ENCODE measurements at regions not wholly inside any gene's neighbourhood (a gene's known extent, or its start where the extent isn't known, plus 50 kb on each side); places are given as distances from the start of the nearest gene placed in this dataset.
"Not testable (repeated sequence)": the region's sequence is repeated elsewhere in the genome, so short reads cannot be mapped to it uniquely, and the experiment has no call there.

DNA sequence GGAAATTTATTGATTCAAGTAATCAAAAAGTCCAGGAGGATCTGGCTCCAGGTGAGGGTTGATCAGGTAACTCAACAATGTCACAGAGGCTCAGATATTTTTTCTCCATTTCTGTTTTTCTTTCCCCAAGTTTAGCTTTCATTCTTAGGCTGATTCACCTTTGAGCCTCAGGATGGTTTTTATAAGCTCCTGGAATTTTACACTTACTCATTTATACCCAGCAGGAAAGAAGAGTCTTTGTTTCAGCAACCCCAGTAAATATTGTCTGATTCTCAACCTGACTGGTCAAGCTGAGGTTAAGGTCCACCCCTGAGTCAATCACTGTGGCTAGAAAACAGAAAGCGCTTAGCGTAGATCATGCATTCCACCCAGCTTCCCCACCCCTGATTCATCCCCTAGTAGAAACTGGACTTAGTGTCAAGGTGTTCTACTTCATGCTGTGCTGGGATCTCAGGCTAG, 500.6 kb downstream of the KIF4B start:
- DNase-seq: no peak

DNA sequence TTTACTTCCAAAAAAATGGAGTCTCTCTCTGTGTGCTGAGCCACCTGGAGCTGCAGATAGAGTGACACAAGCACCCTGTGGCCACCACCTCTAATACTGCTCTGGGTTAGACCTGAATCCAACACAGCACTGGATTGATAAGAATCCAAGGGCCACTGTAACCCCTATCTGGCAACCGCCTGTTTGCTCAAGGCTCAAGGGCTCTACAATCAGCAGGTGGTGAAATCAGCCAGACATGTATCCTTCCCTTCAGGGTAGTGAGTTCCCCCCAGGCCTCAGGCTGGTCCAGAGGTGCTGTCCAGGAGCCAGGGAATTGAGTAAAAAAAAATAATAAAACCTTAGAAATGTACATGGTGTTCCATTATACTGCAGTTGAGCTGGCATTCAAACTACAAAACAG, 509.0 kb downstream of the KIF4B start:
- DNase-seq: no peak

DNA sequence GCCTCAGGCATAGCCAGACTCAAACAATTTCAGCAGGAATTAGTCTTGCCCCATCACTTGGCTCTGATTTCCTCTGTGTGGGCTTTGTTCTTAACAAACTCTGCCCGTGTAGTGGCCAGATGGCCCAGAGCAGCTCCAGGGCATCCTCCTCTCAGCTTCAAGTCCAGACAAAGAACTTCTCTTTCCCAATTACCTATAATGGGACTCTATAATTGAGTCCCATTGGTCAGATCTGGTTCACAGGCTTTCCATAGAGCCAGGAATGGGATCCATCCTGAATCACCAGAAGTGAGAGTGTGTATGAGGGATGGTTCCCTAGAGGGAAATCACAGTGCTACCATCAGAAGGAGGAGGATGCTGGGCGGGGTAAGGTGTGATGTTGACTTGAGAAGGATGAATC, 515.8 kb downstream of the KIF4B start:
- no peak for DNase-seq

DNA sequence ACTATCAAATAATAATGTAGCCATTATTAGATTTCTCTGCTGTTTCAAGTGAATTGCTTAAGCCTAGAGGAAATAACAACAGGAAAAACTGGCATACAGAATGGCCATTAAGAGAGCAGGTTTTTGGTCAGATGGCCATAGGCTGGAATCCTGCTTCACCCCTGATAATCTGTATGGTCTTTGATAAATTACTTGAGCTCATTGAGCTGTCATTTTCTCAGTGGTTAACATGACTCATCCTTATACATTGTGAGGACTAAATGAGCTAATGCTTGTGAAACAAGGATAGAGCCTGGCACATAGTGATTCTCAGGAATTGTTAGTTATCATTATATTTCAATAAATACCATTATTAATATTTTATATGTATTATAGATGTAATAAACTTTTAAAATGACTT, 516.5 kb downstream of the KIF4B start:
- DNase-seq: no peak

DNA sequence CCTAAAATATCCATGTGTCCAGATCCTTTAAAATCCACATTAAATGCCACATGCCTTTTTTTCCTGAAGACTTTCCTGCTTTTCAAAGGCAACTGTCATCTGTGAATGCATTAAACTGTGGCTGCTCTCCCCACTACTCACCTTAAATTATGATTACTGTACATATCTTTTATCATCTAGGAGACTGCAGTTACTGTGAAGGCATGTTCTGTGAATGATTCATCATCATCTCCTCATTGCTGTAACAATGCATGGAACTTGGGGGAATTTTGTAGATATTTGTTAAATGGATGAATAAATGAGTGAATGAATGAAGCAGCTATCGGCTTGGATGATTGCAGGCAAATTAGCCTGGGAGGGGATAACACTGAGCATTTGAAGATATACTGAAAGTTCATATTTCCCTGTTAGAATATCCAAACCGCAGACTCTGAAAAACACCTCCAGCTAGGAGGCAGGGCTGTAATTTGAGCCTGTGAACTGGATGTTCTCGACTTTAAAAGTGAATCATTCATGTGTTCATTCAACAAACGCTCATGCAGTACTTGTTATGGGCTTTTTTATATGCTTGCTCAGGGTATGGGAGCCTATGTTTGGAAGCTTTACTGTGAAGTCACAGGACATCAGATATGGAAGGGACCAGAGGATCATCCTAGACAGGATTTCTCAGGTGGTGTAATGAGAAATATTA, 519.2 kb downstream of the KIF4B start:
- DNase-seq: no peak

DNA sequence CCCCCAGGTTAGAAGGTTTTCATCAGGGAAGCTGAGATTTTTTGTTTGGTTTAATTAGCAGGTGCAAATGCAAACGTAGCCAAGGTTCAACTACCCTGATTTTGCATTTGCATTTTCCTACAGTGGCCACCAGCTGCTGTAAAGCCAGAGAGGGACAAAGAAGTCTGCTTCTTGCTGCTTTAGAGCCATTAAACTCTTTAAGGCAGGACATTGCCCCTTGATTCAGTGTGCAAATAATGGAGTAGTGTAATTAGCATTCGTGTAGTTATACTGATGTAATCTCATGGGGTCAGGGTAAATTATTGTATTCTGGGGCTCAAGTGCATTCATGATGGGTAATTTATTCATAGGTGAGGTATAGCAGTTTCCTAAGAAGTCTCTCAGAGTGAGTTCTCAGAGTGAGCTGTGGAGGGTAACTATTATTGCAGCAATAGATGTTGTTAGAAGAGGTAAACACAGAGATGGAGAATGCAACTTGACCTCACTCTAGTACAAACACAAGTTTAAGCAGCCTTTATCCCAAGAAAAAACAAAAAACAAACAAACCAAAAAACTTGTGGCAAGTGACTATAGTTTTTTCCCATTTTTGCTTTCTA, 526.5 kb downstream of the KIF4B start:
- no peak for DNase-seq

DNA sequence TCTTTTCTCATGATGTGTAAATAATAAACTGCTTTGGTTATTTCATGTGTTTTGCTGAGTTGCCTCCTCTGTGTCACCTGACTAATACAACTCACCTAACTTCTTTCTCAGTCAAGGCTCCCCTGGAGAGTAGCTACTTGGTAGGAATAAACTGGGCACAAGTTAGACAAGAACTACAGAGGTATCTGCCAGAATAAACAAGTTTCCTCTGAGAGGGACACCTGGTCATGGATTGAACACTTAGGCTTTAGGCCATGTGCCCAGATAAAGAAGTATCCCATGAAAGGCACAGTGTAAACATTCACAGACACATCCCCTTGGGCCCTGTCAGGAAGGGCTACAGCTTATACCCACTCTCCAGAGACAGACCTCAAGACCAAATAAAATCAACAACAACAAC, 532.5 kb downstream of the KIF4B start:
- DNase-seq: no peak

DNA sequence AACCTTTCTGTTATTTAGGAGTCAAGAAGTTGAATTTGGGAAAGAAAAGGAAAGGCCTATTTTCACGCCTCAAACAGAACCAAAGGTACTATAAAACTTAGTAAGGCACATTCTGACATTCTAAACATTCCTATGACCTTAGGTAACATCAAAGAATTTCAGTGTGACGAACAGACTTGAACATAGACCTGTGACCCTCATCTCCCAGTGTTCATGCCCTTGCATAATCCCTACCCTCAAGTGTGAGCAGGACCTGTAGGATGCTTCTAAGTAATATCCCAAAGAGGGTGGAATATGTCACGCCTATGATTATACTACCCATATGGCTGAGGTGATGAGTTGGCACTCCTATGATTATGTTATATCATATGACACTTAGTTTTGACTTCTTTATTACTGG, 540.9 kb downstream of the KIF4B start:
- no peak for DNase-seq

DNA sequence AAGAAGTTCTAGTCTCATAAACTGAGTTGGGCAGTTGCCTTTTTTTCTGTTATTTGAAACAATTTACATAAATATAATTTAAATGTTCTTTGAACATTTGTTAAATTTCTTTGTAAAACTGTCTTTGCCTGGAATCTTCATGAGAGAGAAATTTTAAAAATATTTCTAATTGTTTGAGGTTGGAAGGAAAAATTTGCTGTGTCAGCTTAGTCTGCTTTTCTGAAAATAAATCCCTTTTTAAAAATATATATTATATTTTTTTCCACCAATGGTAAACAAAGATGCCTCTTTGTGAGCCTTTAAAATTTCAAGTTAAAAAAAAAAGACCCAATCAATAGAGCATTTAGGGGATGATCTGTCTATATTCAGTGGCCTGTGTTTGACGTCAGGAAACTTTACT, 542.7 kb downstream of the KIF4B start:
- no peak for DNase-seq

DNA sequence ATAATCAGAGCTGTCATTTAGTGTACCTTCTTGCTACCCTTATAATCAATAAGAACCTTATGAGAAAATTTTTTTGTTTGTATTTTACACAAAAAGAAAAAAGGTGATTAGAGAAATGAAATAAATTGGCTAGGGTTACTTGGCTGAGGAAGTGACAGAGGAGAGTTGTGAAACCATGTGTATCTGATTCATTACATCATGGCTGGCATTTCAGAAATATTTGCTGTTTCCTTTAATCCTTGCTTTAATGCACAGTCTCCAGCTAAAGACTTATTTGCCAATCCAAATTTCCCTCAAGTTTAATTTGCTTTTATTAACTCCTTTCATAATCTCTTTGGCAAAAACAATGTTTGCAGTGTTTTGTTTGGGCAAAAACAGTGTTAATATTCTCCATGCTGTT, 543.1 kb downstream of the KIF4B start:
- DNase-seq: no peak

DNA sequence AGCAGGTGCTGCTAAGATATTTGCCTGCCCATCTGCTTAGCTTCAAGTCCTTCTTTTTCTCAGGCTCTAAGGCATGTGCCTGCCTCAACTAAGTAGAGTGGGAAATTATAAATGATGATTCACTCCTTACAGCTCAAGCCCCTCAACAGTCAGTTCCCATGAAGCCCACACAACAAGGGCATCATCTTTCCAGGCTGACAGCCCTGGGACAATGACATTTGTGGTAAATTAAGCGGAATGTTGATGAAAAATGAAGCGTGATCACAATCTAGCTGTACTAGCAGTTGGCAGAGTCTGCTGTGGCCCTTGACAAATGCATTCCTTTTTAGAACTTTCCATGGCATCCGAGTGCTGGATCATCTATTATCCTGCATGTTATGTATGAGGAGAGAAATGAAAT, 548.6 kb downstream of the KIF4B start:
- DNase-seq: no peak

DNA sequence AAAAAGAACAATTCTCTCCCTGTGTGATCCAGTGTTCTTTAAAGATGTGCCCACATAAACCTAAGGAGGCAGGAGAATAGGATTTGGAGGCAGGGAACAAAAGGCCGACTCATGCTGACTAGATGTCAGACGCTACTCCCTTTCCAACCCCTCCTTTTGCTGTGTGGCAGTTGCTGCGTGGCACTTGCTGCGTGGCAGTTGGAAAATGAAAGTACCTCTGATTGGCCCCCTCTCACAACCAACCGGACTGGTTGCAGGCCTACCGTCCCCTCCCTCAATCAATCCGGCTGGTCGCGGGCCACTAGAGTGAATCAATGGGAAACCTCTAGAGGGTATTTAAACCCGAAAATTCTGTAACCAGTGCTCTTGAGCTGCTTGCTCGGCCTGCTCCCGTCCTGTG, 551.0 kb downstream of the KIF4B start:
- DNase-seq: no peak

DNA sequence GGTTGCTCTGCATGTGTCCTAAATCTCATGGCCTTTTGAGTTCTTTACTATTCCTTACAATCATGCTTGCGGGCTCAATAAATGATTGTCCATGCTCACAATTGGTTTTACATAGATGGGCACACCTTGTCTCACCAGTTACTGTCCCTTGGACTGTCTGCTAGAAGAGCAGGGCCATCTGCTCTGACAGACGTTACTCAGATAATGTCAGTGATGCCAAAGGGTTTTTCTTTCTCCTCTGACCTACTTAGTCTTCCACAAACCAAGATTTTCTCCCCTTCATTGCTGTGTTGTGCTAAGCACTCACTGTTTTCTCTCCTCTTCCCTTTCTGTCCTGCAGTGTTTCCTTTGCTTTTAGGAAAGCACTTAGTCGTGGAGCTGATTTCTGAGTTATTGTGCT, 562.3 kb downstream of the KIF4B start:
- DNase-seq: no peak

DNA sequence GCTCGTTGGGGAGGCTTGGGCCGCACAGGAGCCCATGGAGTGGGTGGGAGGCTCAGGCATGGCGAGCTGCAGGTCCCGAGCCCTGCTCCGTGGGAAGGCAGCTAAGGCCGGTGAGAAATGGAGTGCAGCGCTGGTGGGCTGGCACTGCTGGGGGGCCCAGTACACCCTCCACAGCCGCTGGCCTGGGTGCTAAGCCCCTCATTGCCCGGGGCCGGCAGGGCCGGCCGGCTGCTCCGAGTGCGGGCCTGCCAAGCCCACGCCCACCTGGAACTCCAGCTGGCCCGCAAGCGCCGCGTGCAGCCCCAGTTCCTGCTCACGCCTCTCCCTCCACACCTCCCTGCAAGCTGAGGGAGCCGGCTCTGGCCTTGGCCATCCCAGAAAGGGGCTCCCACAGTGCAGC, 573.3 kb downstream of the KIF4B start:
- DNase-seq: not testable (repeated sequence)

DNA sequence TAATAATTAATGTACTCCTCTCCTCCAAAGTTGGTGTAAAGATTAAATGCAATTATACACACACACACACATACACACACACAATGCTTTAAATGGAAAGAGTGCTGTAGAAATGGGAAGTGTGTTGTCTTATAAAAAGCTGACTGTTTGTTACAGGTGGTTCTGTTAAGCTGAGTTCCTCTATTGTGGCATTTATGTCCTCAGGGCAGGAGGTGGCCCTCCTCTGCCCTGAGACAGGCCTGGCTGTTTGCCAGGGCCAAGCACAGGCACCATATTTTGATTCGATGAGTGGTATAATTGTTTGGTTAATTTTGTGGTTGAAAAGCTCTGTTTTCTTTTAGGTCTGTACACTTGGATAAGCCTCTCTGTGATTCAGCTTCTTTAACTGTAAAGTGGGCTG, 573.9 kb downstream of the KIF4B start:
- no peak for DNase-seq

DNA sequence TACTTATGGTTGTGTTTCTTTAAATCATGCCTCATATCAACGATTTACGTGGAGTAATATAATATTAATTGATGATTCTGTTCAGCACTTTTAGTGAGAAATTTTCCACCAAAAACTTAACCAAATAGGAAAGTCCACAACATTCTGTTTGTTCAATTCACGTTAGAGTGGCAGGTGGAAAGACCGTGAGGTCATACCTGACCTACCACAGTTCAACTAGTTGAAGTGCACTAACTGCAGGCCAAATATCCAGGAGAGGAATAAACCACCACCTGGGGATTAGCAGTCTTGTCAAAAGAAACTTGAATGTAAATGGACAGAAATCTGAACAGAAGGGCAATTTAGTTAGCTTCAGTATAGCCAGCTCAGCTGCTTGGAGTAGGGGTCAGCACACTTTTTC, 577.7 kb downstream of the KIF4B start:
- DNase-seq: no peak

DNA sequence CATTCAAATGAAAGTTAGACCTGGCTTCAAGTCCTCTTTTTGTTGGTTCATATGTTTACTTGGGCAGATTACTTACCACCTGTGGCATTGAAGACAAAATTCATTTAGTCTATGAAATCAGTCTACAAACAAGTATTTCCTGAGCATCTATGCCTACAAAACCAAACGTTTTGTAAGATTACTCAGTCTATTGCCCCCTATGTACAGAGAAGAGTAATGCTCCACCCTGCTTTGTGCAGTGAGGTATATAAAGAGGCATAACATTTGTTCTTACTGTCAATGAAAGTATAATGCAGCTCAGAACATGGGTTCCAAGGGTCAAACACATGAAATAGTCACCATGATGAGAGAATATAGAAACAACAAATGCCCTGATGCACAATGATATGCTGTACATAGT, 580.7 kb downstream of the KIF4B start:
- no peak for DNase-seq

DNA sequence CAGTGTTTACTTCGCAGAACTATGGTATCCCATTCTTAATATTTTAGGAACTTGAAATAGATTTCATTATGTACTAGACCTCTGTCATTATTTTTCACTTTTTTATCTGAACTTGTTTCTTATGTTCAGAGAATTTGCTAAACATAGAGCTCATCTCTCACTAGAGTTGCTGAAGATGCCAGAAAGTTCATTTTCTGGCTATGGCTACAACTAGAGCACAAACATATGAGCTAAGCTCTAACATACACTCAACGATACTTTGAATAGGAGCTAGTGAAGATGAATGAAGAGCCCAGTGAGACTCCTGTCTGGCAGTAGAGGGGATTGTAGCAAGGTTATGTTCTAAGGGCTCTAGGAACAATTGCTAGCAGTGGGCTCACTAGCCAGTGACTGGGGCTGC, 582.2 kb downstream of the KIF4B start:
- no peak for DNase-seq

DNA sequence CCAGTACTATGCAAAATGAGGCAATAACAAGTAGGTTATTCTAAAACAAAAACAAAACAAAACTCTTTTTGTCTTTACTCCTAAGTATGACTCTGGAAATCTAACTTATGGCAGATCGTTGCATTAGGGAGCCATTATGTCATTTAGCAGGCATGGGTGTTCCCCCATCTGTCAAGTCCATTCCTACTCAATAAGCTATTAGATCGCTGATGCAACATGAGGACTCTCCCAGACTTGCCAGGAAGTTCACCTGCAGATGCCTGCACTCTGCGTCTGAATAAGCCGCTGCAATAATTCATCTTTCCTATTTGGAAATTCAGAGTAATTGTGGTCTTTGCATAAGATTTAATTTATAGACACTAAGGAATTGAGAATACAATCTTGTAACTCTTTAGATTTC, 585.0 kb downstream of the KIF4B start:
- DNase-seq: no peak

DNA sequence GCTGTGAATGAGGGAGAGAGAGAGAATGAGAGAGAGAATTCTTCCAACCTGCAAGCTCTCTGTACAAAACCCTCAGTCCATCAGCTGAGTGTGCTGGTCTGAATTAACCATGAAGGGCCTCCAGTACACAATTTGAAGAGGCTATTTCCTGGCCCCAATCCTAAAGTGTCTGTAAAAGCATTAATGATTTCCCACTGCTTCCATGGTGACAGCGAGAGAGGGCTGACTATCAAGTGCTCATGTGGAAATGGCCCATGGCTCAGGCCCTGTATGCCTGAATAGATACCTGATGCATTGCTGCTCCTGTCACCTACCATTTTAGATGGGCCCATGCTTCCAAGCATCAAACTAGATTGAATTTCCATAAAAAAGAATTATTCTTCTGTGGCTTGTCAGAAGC, 592.4 kb downstream of the KIF4B start:
- no peak for DNase-seq

DNA sequence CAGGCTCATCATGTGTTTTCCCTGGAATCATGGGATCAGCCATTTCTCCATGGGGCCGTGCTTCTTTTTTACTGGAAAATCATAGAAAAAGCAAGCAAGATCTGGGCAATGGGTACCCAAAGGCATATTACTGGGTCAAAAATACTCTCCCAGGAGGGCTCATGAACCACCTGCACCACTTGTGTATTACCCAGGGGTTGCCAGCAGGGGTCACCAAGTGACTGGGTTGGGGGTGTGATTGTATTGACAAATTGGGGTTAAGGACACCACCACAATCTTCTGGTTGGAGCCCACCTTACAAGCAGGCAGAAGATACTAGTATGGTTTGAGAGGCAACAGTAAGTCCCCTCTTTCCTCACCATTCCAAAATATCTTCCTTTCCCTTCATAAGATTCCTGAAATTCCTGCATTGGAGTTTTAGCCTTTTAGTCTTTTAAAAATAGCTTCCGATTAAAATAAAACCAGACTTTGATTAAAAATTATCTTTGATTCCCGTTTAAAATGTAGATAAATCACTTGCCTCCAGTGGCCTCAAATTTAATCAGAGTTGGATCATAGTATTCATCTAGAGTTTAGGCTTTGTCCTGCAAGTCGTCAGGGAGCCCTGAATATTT, 603.3 kb downstream of the KIF4B start:
- no peak for DNase-seq

DNA sequence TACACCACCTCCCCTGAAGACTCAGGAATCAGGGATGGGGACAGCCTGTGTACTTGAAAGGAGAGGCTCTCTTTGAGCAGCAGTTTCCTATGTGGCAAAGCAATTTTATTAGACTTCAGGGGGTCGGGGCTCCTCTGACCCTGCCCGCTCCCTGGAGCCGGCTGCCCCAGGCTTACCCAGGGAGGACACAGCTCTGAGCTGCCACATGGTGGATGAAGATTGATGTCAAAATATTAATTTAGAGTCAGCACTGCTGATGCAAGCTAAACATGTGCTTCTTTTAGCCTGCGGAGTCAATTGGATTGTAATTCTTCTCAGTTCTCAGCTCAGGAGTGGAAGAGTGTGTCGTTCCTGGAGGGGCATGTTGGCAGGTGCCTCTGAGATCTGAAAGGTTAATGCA, 606.1 kb downstream of the KIF4B start:
- no peak for DNase-seq

DNA sequence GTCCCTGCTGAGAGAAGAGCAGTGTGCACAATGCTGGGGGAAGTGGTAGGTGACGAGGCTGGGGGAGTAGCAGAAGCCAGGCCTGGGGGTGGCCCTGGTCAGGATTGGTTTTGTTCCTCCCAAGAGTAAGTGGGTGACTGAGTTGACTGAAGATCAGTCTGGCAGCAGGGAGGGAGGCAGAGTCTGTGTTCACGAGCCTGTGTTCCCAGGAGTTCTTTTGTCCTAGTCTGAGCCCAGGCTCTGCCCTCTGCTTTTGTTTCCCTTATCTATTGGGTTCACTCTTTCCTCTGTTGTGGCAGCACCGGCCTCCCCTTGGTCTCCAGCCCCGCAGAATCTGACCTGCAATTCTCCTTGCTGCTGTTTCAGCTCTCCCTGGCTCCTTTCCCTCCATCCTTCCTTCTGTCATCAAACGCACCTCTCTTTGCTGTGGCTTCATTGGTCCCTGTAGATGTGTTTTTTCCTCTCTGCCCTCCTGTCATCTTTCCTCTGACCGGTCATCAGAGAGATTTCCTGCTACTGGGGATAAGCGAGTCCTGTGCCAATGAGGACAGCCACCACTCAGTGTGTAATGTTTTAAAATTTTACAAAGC, 607.4 kb downstream of the KIF4B start:
- DNase-seq: no peak

DNA sequence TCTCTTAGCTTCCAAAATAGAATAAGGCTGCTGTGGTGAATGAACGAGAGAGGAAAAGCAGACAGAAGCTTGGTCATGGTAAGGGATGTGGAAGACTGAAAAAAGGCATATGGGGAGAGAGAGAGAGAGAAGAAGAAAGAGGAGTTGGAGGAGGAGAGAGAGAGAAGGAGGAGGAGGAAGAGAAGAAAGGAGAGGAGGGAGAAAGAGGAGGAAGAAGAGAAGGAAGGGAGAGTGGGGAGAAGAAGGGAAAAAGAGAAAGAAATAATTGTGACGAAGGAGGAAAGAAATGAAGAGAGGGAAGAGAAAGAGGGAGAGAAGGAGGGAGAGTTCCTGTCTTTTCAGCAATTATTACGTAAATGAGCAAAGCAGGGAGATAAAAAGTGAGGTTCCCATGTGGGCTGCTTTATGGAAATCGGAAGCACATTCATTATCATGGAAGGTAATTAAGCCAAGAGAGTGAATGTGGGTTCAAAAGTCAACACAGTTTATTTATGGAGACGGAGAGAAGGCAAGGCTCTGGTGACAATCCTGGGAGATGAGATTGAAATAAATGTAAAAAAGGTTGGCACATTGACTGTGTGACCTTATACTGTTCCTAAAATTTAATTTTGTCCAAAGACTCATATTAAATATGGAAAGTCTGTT, 611.2 kb downstream of the KIF4B start:
- DNase-seq: no peak

All from NK-92 treated with Interleukin-12 subunit alpha and Interleukin-12 subunit beta, amount 100 ng/mL, for 24 hours (cell line).